Astrocyte (in vitro differentiated cells and primary cell): ENCODE measurements at regions not wholly inside any gene's neighbourhood (a gene's known extent, or its start where the extent isn't known, plus 50 kb on each side); places are given as distances from the start of the nearest gene placed in this dataset.

Source experiments
- DNase-seq: peaks from one replicate; pipeline ENCODE4 v3.0.0-alpha.2; 2010; ENCODE audit warnings: low read depth
- FAIRE-seq: peaks from 2 replicates; lab custom pipeline; 2011; peaks lifted over from hg19 to GRCh38; lab: Jason Lieb, UNC
- H2AFZ ChIP-seq: 2 replicates; pipeline ENCODE4 v1.6.0; 2012; ENCODE audit warnings: low read depth, low read length, inconsistent platforms
- H3K27ac ChIP-seq: 2 replicates; pipeline ENCODE4 v1.5.1; 2011; ENCODE audit warnings: low read depth, low read length, inconsistent platforms
- H3K27me3 ChIP-seq: 2 replicates; pipeline ENCODE4 v1.6.0; 2011; ENCODE audit warnings: low read length, inconsistent platforms; ENCODE audit not compliant: insufficient read depth
- H3K36me3 ChIP-seq: 2 replicates; pipeline ENCODE4 v1.5.1; 2011; ENCODE audit warnings: low read length, inconsistent platforms; ENCODE audit not compliant: insufficient read depth
- H3K4me1 ChIP-seq: 2 replicates; pipeline ENCODE4 v1.5.1; 2011; ENCODE audit warnings: low read length, inconsistent platforms; ENCODE audit not compliant: insufficient read depth
- H3K4me2 ChIP-seq: 2 replicates; pipeline ENCODE4 v1.6.0; 2012; ENCODE audit warnings: low read length, inconsistent platforms
- H3K4me3 ChIP-seq: 2 replicates; pipeline ENCODE4 v1.5.1; 2011; ENCODE audit warnings: low read depth, mild to moderate bottlenecking, low read length, inconsistent platforms; ENCODE audit not compliant: insufficient read depth
- H3K79me2 ChIP-seq: 2 replicates; pipeline ENCODE4 v1.6.0; 2012; ENCODE audit warnings: mild to moderate bottlenecking, low read length, inconsistent platforms; ENCODE audit not compliant: insufficient read depth
- H3K9ac ChIP-seq: 2 replicates; pipeline ENCODE4 v1.6.0; 2012; ENCODE audit warnings: mild to moderate bottlenecking, low read length, inconsistent platforms
- H3K9me3 ChIP-seq: 2 replicates; pipeline ENCODE4 v1.5.1; 2012; ENCODE audit warnings: low read depth, mild to moderate bottlenecking, low read length, inconsistent platforms; ENCODE audit not compliant: insufficient read depth
- H4K20me1 ChIP-seq: 2 replicates; pipeline ENCODE4 v1.6.0; 2012; ENCODE audit warnings: low read length, inconsistent platforms; ENCODE audit not compliant: insufficient read depth
- H3K27ac Mint-ChIP-seq: one replicate; pipeline ENCODE4 v1.8.0; 2021; ENCODE audit warnings: mild to moderate bottlenecking, mixed read lengths; ENCODE audit not compliant: unreplicated experiment
- H3K27me3 Mint-ChIP-seq: one replicate; pipeline ENCODE4 v1.8.0; 2021; ENCODE audit warnings: low read depth, mixed read lengths; ENCODE audit not compliant: unreplicated experiment
- H3K36me3 Mint-ChIP-seq: one replicate; pipeline ENCODE4 v1.8.0; 2021; ENCODE audit warnings: low read depth, mixed read lengths; ENCODE audit not compliant: unreplicated experiment
- H3K4me1 Mint-ChIP-seq: one replicate; pipeline ENCODE4 v1.8.0; 2021; ENCODE audit warnings: low read depth, mixed read lengths; ENCODE audit not compliant: unreplicated experiment
- H3K4me3 Mint-ChIP-seq: one replicate; pipeline ENCODE4 v1.8.0; 2021; ENCODE audit warnings: mild to moderate bottlenecking, moderate library complexity, mixed read lengths; ENCODE audit not compliant: unreplicated experiment
- H3K9me3 Mint-ChIP-seq: one replicate; pipeline ENCODE4 v1.8.0; 2021; ENCODE audit warnings: mild to moderate bottlenecking, mixed read lengths; ENCODE audit not compliant: unreplicated experiment
- EZH2 ChIP-seq: IDR thresholded peaks from 2 replicates; pipeline ENCODE4 v1.6.1; 2012; ENCODE audit warnings: mild to moderate bottlenecking, low read length, inconsistent platforms; ENCODE audit not compliant: insufficient read depth
- TF ChIP-seq, protein P1 (sequence below): IDR thresholded peaks from 2 replicates; pipeline ENCODE4 v1.5.1; 2011; ENCODE audit warnings: low read depth, mild to moderate bottlenecking, inconsistent platforms, low read length, moderate library complexity; ENCODE audit not compliant: insufficient read depth

DNA sequence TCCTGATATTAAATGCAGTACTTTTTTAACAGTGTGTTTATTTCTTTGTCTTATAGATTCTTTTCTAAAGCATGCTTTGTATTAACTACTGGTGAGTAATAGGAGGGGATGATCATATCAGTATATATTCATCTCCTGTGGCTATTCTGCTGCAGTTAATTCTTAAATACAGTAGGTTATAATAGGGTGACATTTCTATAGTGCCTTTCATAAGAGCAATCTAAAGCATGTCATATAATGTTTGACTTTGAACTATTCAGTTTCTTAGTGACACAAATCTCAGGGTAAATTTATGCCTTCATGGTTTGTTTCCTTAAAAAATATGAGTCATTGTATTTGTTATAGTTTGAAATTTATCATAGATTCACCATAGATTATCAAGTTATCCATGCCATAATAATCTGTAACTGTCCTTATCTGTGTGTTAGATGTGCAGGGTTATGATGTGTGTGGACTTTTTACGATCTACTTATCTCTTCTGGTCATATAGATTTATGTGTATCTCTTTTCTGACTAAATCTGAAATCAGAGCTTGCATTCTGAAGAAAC is 1019.5 kb downstream of the NR2F1-AS1 start:
- DNase-seq, result peak; percentile 41
- Mint-ChIP-seq H3K9me3 (no peaks in the 10 kb centered on the region), H3K27ac (peak overlapping the region; percentile 97), H3K4me3 (no peak overlapping the region), H3K36me3 (no peaks in the 10 kb centered on the region), H3K4me1 (peaks cover 26% of the 10 kb centered on the region), H3K27me3 (no peaks in the 10 kb centered on the region)
- Histone ChIP-seq H2AFZ (no peak overlapping the region), H3K79me2 (no peaks in the 10 kb centered on the region), H3K4me3 (no peak overlapping the region), H3K4me2 (peak overlapping the region; percentile 71), H4K20me1 (no peaks in the 10 kb centered on the region), H3K9ac (peak overlapping the region; percentile 23), H3K27ac (peak overlapping the region; percentile 70), H3K9me3 (no peaks in the 10 kb centered on the region), H3K27me3 (no peaks in the 10 kb centered on the region), H3K36me3 (no peaks in the 10 kb centered on the region), H3K4me1 (peaks cover 30% of the 10 kb centered on the region)
- peak; percentile 5 for FAIRE-seq
- no peak for TF ChIP-seq EZH2
- TF ChIP-seq, protein P1, sequence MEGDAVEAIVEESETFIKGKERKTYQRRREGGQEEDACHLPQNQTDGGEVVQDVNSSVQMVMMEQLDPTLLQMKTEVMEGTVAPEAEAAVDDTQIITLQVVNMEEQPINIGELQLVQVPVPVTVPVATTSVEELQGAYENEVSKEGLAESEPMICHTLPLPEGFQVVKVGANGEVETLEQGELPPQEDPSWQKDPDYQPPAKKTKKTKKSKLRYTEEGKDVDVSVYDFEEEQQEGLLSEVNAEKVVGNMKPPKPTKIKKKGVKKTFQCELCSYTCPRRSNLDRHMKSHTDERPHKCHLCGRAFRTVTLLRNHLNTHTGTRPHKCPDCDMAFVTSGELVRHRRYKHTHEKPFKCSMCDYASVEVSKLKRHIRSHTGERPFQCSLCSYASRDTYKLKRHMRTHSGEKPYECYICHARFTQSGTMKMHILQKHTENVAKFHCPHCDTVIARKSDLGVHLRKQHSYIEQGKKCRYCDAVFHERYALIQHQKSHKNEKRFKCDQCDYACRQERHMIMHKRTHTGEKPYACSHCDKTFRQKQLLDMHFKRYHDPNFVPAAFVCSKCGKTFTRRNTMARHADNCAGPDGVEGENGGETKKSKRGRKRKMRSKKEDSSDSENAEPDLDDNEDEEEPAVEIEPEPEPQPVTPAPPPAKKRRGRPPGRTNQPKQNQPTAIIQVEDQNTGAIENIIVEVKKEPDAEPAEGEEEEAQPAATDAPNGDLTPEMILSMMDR, result no peak

DNA sequence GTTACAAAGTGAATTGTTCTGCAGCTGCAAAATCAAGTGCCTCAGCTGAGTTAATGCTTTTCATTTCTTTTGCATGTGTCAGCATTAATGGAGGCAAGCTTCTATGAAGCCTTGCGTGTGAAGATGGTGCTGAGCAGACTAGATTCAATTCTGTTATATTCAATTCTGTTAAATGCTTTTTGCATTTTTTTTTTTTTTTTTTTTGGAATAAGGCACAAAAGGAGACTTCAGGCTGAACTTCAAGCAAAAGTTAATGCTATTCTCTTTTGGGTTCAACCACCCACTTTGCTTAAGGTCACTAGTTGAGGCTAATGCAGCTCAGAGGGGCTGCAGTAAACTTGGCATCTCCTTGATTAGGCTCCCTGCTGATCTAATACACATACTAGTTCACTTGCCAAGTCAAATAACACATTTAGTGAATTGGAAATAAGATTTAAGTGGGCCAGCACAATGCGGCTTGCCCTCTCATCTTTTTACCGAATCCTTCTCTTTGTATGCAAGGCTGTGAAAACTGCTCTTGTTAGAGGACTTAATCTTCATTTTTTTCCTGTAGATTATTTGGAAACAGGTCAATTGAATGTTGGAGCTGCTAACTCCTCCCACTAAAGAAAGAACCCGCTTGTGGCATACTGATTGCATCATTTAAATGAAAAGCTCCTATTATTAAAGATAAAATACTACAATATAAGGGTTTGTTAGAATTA is 1020.2 kb downstream of the NR2F1-AS1 start:
- no peaks in the 10 kb centered on the region for H3K79me2 ChIP-seq
- H3K27ac ChIP-seq, result peak overlapping the region; percentile 70
- FAIRE-seq, result no peak
- no peaks in the 10 kb centered on the region for H3K9me3 ChIP-seq
- Mint-ChIP-seq H3K9me3 (no peaks in the 10 kb centered on the region), H3K4me3 (no peak overlapping the region), H3K4me1 (peaks cover 26% of the 10 kb centered on the region), H3K27ac (peak overlapping the region; percentile 97), H3K27me3 (no peaks in the 10 kb centered on the region), H3K36me3 (no peaks in the 10 kb centered on the region)
- DNase-seq, result peak; percentile 91
- H3K36me3 ChIP-seq, result no peaks in the 10 kb centered on the region
- peak overlapping the region; percentile 30 for H3K4me3 ChIP-seq
- H2AFZ ChIP-seq, result no peak overlapping the region
- TF ChIP-seq, protein P1, result no peak
- no peak for TF ChIP-seq EZH2
- H3K9ac ChIP-seq, result peak overlapping the region; percentile 38
- H3K4me1 ChIP-seq, result peaks cover 30% of the 10 kb centered on the region
- H3K27me3 ChIP-seq, result no peaks in the 10 kb centered on the region
- H4K20me1 ChIP-seq, result no peaks in the 10 kb centered on the region
- peak overlapping the region; percentile 71 for H3K4me2 ChIP-seq

DNA sequence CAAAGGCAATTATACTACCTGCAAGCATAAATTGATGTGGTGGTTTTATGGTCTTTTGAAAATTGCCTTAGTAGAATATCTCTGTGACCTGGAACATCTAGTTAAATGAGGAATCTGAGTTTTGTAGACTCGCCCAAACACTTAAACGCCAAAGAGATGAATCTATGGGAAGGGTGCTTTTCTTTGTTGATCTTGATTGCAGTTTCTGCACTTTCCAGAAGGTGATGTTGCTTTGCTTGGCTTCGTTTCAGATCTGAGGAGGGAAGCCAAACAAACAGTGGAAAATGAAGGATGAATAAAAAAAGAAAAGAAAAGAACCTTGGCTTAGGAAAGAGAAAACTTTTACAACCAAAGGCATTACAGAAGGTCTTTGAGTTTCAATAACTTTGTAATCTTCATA is 1021.2 kb downstream of the NR2F1-AS1 start:
- Mint-ChIP-seq H3K27ac (peak overlapping the region; percentile 94), H3K4me1 (peaks cover 26% of the 10 kb centered on the region), H3K36me3 (no peaks in the 10 kb centered on the region), H3K4me3 (no peak overlapping the region), H3K27me3 (no peaks in the 10 kb centered on the region), H3K9me3 (no peaks in the 10 kb centered on the region)
- Histone ChIP-seq H4K20me1 (no peaks in the 10 kb centered on the region), H3K4me3 (no peak overlapping the region), H3K79me2 (no peaks in the 10 kb centered on the region), H2AFZ (no peak overlapping the region), H3K9me3 (no peaks in the 10 kb centered on the region), H3K27me3 (no peaks in the 10 kb centered on the region), H3K27ac (peak overlapping the region; percentile 70), H3K4me2 (peak overlapping the region; percentile 71), H3K36me3 (no peaks in the 10 kb centered on the region), H3K4me1 (peaks cover 30% of the 10 kb centered on the region), H3K9ac (peak overlapping the region; percentile 9)
- FAIRE-seq, result peak; percentile 85
- TF ChIP-seq, protein P1, result no peak
- TF ChIP-seq EZH2, result no peak
- peak; percentile 86 for DNase-seq
